ENCODE measurements at regions not wholly inside any gene's neighbourhood (a gene's known extent, or its start where the extent isn't known, plus 50 kb on each side); places are given as distances from the start of the nearest gene placed in this dataset.

DNA sequence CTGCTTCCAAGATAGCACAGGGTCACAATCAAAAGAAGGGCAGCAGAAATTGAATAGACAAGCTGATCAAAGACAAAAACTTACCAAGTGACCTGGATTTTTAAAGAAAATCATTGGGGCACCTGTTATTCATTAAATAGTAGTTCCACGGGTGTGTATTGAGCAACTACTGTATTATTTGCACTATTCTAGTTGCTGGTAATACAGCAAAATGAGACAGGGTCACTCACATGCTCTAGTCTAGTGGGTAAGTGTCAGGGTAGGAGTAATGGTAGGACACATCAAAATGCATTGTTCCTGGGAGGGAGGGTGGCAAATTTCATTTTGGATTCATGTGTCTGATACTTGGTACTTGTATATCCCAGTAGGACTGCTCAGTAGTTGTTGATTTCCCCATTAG is 127.9 kb downstream of the SQOR start:
- in situ Hi-C loops (cut with HindIII; ENCODE audit: extremely low pct_ligation_motif_present, low pct_unique_long_range_greater_than_20kb) (no loop called here), intact Hi-C loops (cut with micrococcal nuclease; ENCODE audit: unreplicated experiment) (no loop called here)
- no peak overlapping the region for H2AFZ ChIP-seq (ENCODE audit: low read length)
- H3K27ac ChIP-seq (ENCODE audit: extremely low read length, insufficient read depth, low read length), result no peak overlapping the region
- ChIA-PET POLR2A (no interaction called here), CTCF (ENCODE audit: low intra/inter-chr PET ratio, low total read pairs) (no interaction called here)
- DNase-seq (ENCODE audit: low spot score) (no peak), ATAC-seq (no peak), FAIRE-seq (no peak)
- no peak overlapping the region for H3K4me2 ChIP-seq (ENCODE audit: low read depth, low read length)
- no peak overlapping the region for H3K4me3 ChIP-seq (replicated peaks in 1 of 3; ENCODE audit: insufficient read depth in 1 of 3, low read depth in 2 of 3, low read length in 3 of 3)
- no peaks in the 10 kb centered on the region for H3K79me2 ChIP-seq (ENCODE audit: insufficient read depth, low read length)
- H3K36me3 ChIP-seq (replicated peaks in 1 of 2; ENCODE audit: control insufficient read depth in 1 of 2, insufficient read depth in 2 of 2, low read length in 2 of 2), result no peaks in the 10 kb centered on the region
- H3K9me3 ChIP-seq (ENCODE audit: low read length), result no peaks in the 10 kb centered on the region
- H3K27me3 ChIP-seq (ENCODE audit: control insufficient read depth in 1 of 2, insufficient read depth in 2 of 2, low read length in 2 of 2), result peaks cover 0 to 1% of the 10 kb centered on the region in 2 experiments; a peak in 1 of 5 replicates
- no TSS peak for BruUV-seq (replicated peaks)
- TF ChIP-seq CEBPG (CRISPR knock-in tag; IDR thresholded peaks at IDR 0.05), result no peak
- TF ChIP-seq, protein P1, sequence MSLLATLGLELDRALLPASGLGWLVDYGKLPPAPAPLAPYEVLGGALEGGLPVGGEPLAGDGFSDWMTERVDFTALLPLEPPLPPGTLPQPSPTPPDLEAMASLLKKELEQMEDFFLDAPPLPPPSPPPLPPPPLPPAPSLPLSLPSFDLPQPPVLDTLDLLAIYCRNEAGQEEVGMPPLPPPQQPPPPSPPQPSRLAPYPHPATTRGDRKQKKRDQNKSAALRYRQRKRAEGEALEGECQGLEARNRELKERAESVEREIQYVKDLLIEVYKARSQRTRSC (CRISPR knock-in tag; IDR thresholded peaks at IDR 0.05; ENCODE audit: low read depth), result no peak
- no peak for TF ChIP-seq ZNF629 (CRISPR knock-in tag; conservative IDR thresholded peaks at IDR 0.05)
- no peaks in the 10 kb centered on the region for H3K4me1 ChIP-seq (ENCODE audit: insufficient read depth, low read length)
- H4K20me1 ChIP-seq (ENCODE audit: insufficient read depth, low read length), result no peaks in the 10 kb centered on the region
- 4% methylated on average over 1 of the region's 1 CpG for WGBS (ENCODE audit: low lambda C conversion rate)
- H3K9ac ChIP-seq (ENCODE audit: insufficient read depth, low read depth, low read length), result no peak overlapping the region

DNA sequence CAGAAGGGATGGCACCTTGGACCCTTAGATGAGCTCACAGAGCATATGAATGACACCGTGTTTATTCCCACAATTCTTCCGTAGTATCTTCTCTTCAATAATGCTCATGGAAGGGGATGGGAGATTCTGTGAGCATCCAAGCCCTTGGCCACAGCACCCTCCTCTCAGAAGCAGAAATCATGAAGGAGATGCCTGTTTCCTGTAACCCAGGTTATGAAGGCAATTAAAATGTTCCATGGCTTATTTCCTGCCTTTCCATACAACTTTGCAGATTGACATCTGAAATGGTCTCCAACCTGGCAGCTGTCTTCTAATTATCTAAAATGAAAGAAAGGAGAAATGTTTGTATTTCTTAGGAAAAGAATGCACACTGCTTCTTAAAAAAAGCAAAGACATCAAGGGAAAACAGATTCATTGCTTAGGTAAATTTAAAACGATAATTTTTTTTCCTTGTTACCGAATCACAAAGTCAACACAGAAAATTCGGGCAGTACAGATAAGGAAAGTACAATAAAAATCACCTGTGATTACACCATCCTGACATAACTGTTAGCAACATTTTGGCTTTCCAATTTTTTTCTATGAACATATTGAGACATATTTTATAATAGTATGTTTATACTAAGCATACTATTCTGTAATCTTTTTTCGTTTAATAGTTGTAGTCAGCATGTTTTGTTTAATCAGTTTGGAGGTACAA is 128.5 kb downstream of the SQOR start:
- POLR2A ChIA-PET, result no interaction called here
- Histone ChIP-seq H3K9ac (ENCODE audit: insufficient read depth, low read depth, low read length) (no peak overlapping the region), H3K36me3 (replicated peaks in 1 of 2; ENCODE audit: control insufficient read depth in 1 of 2, insufficient read depth in 2 of 2, low read length in 2 of 2) (no peaks in the 10 kb centered on the region), H3K9me3 (ENCODE audit: low read length) (no peaks in the 10 kb centered on the region), H3K4me3 (replicated peaks in 1 of 3; ENCODE audit: insufficient read depth in 1 of 3, low read depth in 2 of 3, low read length in 3 of 3) (no peak overlapping the region), H3K27ac (ENCODE audit: extremely low read length, insufficient read depth, low read length) (no peak overlapping the region), H3K4me1 (ENCODE audit: insufficient read depth, low read length) (no peaks in the 10 kb centered on the region), H4K20me1 (ENCODE audit: insufficient read depth, low read length) (no peaks in the 10 kb centered on the region), H3K4me2 (ENCODE audit: low read depth, low read length) (no peak overlapping the region), H3K79me2 (ENCODE audit: insufficient read depth, low read length) (no peaks in the 10 kb centered on the region), H2AFZ (ENCODE audit: low read length) (no peak overlapping the region), H3K27me3 (ENCODE audit: control insufficient read depth in 1 of 2, insufficient read depth in 2 of 2, low read length in 2 of 2) (peaks cover 0 to 1% of the 10 kb centered on the region in 2 experiments; a peak in 1 of 5 replicates)
- in situ Hi-C loops (cut with HindIII; ENCODE audit: extremely low pct_ligation_motif_present, low pct_unique_long_range_greater_than_20kb), result no loop called here
- BruUV-seq (replicated peaks), result no TSS peak
- ATAC-seq, result no peak
- intact Hi-C loops (cut with micrococcal nuclease; ENCODE audit: unreplicated experiment), result no loop called here
- FAIRE-seq, result no peak
- CTCF ChIA-PET (ENCODE audit: low intra/inter-chr PET ratio, low total read pairs), result no interaction called here
- no peak for DNase-seq (ENCODE audit: low spot score)
- WGBS (ENCODE audit: low lambda C conversion rate), result 8% methylated on average over 6 of the region's 6 CpGs
- TF ChIP-seq RFX3 (CRISPR knock-in tag; IDR thresholded peaks at IDR 0.05), result no peak
